Naive B cell (primary cell): ENCODE measurements at regions not wholly inside any gene's neighbourhood (a gene's known extent, or its start where the extent isn't known, plus 50 kb on each side); places are given as distances from the start of the nearest gene placed in this dataset.

Experiments
- ATAC-seq, 2 donors: fragments of 150-1000 bp; cut with Tn5 transposase; 2 replicates each; pipeline ENCODE4 v1.10.0; 2021; ENCODE audit warnings: low read depth in 2 of 2, mild to moderate bottlenecking in 2 of 2, moderate library complexity in 2 of 2
- DNase-seq: peaks from one replicate; pipeline ENCODE4 v3.0.0; 2022
- H3K27ac Mint-ChIP-seq, 6 donors: one replicate each; pipeline ENCODE4 v1.8.0; 2020 to 2022; ENCODE audit warnings: mild to moderate bottlenecking in 6 of 6, mixed read lengths in 6 of 6, moderate library complexity in 5 of 6, inconsistent platforms in 2 of 6
- H3K27me3 Mint-ChIP-seq, 3 donors: one replicate each; pipeline ENCODE4 v1.8.0; 2021 to 2022; ENCODE audit warnings: mixed read lengths in 3 of 3, mild to moderate bottlenecking in 1 of 3
- H3K36me3 Mint-ChIP-seq, 2 donors: one replicate each; pipeline ENCODE4 v1.8.0; 2020 to 2022; ENCODE audit warnings: mixed read lengths in 2 of 2, inconsistent platforms in 1 of 2, mild to moderate bottlenecking in 1 of 2
- H3K4me1 Mint-ChIP-seq, 3 donors: one replicate each; pipeline ENCODE4 v1.8.0; 2020 to 2022; ENCODE audit warnings: mixed read lengths in 3 of 3, inconsistent platforms in 1 of 3, mild to moderate bottlenecking in 1 of 3, moderate library complexity in 1 of 3
- H3K4me3 Mint-ChIP-seq, 8 donors: one replicate each; pipeline ENCODE4 v1.8.0; 2020 to 2022; ENCODE audit warnings: mild to moderate bottlenecking in 8 of 8, mixed read lengths in 8 of 8, moderate library complexity in 8 of 8, inconsistent platforms in 2 of 8
- H3K9me3 Mint-ChIP-seq, 7 donors: one replicate each; pipeline ENCODE4 v1.8.0; 2020 to 2022; ENCODE audit warnings: mixed read lengths in 7 of 7, mild to moderate bottlenecking in 5 of 7, inconsistent platforms in 2 of 7, moderate library complexity in 1 of 7

DNA sequence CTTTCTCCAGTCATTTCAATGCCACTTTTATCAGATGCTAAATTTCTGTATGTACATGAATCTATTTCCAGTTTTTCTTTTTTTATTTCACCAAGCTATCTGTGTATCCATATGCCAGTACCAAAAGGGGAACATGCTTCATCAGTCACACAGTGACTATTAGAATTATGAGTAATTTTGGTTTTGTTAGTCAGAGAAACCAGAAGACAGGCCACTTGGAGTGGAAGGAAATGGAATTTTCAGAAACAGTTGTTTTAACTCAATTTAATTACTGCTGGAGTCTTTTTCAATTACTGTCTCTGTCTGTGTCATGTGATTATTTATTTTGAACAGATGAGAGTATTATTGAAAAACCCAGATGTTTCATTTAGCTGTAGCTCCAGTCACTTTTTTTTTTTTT, 84.6 kb upstream of the ANO3 start:
- H3K27me3 Mint-ChIP-seq, result peaks cover 0 to 6% (median 4%) of the 10 kb centered on the region in 3 donors

DNA sequence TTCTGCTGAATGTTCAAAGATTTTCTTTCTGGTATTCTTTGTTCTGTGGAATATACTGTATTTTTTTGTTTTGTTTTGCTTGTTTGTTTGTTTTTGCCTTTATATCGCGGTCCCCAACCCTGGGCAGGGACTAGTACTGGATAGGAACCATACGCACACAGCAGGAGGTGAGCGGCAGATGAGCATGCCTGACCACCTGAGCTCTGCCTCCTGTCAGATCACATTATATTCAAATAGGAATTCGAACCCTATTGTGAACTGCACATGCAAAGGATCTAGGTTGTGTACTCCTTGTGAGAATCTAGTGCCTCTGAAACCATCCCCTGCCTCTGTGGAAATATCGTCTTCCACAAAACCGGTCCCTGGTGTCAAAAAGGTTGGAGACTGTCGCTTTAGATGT, 83.3 kb upstream of the ANO3 start:
- Mint-ChIP-seq H3K9me3 (peaks cover 0 to 4% (median 0%) of the 10 kb centered on the region in 7 donors), H3K4me1 (no peaks in the 10 kb centered on the region), H3K27ac (no peak overlapping the region), H3K27me3 (peaks cover 0 to 6% (median 1%) of the 10 kb centered on the region in 3 donors), H3K36me3 (no peaks in the 10 kb centered on the region), H3K4me3 (no peak overlapping the region)
- DNase-seq, result no peak
- ATAC-seq, result no peak

More for the DNA sequence above, 84.6 kb upstream of the ANO3 start:
- Mint-ChIP-seq H3K27ac (no peak overlapping the region), H3K4me3 (no peak overlapping the region), H3K36me3 (no peaks in the 10 kb centered on the region), H3K4me1 (no peaks in the 10 kb centered on the region), H3K9me3 (peaks cover 0 to 4% (median 0%) of the 10 kb centered on the region in 7 donors)
- ATAC-seq (no peak), DNase-seq (no peak)

GRCh38 chr11:26254378-26254777, 77.6 kb upstream of the ANO3 start:
- Mint-ChIP-seq H3K9me3 (no peaks in the 10 kb centered on the region), H3K27me3 (peaks cover 0 to 12% (median 4%) of the 10 kb centered on the region in 3 donors), H3K4me3 (no peak overlapping the region), H3K27ac (no peak overlapping the region), H3K36me3 (no peaks in the 10 kb centered on the region), H3K4me1 (no peaks in the 10 kb centered on the region)
- DNase-seq (no peak), ATAC-seq (no peak)

GRCh38 chr11:26263769-26264168, 68.2 kb upstream of the ANO3 start:
- ATAC-seq, result no peak
- H3K27ac Mint-ChIP-seq, result no peak overlapping the region
- no peak overlapping the region for H3K4me3 Mint-ChIP-seq

GRCh38 chr11:26264266-26264665, 67.7 kb upstream of the ANO3 start:
- H3K27me3 Mint-ChIP-seq, result peaks cover 0 to 6% (median 5%) of the 10 kb centered on the region in 3 donors

More at GRCh38 chr11:26263769-26264168, 68.2 kb upstream of the ANO3 start:
- no peaks in the 10 kb centered on the region for H3K4me1 Mint-ChIP-seq
- no peaks in the 10 kb centered on the region for H3K36me3 Mint-ChIP-seq
- H3K27me3 Mint-ChIP-seq, result peaks cover 0 to 6% (median 0%) of the 10 kb centered on the region in 3 donors
- H3K9me3 Mint-ChIP-seq, result no peaks in the 10 kb centered on the region
- no peak for DNase-seq

GRCh38 chr11:26268980-26269660, 62.8 kb upstream of the ANO3 start:
- H3K27ac Mint-ChIP-seq, result peak overlapping the region in 2 of 6 donors; percentile 23 to 70
- H3K36me3 Mint-ChIP-seq, result no peaks in the 10 kb centered on the region
- no peaks in the 10 kb centered on the region for H3K9me3 Mint-ChIP-seq
- no peaks in the 10 kb centered on the region for H3K4me1 Mint-ChIP-seq
- peaks cover 0 to 24% (median 16%) of the 10 kb centered on the region in 3 donors for H3K27me3 Mint-ChIP-seq
- ATAC-seq (no peak), DNase-seq (no peak)
- H3K4me3 Mint-ChIP-seq, result peak overlapping the region in 1 of 8 donors; percentile 10

More at GRCh38 chr11:26264266-26264665, 67.7 kb upstream of the ANO3 start:
- no peak for ATAC-seq
- Mint-ChIP-seq H3K9me3 (no peaks in the 10 kb centered on the region), H3K4me1 (no peaks in the 10 kb centered on the region), H3K4me3 (no peak overlapping the region), H3K36me3 (no peaks in the 10 kb centered on the region), H3K27ac (no peak overlapping the region)
- DNase-seq, result no peak

DNA sequence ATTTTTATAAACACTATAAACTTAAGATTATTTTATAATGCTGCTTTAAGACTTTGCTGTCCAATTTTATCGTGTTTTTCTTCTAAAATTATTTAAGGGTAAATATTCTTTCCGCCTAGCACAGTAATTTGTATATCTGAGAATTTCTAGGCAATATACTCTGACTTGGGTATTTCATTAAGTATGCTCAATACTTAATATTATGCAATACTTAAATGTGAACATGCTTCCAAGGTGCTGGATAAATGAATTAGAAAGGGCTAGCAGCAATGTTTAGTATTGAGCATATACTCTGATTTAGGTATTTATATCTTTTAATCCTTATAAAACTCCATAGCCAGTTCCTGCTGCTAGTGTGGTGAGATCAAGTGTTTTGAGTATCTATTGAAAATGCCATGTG, 60.3 kb upstream of the ANO3 start:
- DNase-seq (no peak), ATAC-seq (no peak)
- H3K9me3 Mint-ChIP-seq, result no peaks in the 10 kb centered on the region
- H3K27ac Mint-ChIP-seq, result no peak overlapping the region
- peaks cover 0 to 24% (median 10%) of the 10 kb centered on the region in 3 donors for H3K27me3 Mint-ChIP-seq
- peaks cover 0 to 2% (median under 1%) of the 10 kb centered on the region in 3 donors for H3K4me1 Mint-ChIP-seq
- no peaks in the 10 kb centered on the region for H3K36me3 Mint-ChIP-seq
- no peak overlapping the region for H3K4me3 Mint-ChIP-seq

DNA sequence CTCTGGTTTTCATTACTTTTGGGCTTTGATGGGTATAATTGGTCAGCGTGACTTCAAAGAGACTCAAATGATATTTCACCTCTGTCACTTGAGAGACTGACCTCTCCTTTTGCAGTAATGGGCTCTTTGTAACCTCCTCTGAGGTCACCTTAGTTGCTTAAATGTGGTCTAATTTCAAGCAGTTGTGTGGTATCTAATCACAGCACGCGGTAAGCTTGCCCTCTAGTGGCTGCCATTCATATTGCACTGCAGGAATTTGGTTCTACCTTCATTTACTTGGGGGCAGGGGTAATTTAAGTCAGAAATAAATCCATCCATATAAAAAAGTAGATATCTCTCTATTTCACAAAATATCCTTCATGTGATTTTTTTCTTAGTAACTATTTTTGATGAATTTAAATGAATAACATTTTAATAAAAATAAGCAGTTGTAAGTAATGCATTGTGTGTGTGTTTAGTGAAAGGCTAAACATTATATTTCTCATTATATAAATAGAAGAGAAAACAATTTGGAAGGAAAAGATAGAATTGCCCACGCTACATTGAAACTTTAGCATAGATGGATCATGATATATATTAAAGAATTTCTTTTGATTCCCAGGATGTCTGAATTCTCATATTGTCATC, 55.0 kb upstream of the ANO3 start:
- DNase-seq, result peak; percentile 36
- Mint-ChIP-seq H3K4me1 (peaks cover 0 to 5% (median 2%) of the 10 kb centered on the region in 3 donors), H3K27ac (no peak overlapping the region), H3K27me3 (peaks cover 4 to 24% (median 12%) of the 10 kb centered on the region in 3 donors), H3K36me3 (no peaks in the 10 kb centered on the region), H3K4me3 (no peak overlapping the region), H3K9me3 (no peaks in the 10 kb centered on the region)
- peak; percentile 54 to 72 for ATAC-seq

GRCh38 chr11:26278354-26278753, 53.6 kb upstream of the ANO3 start:
- H3K27ac Mint-ChIP-seq, result no peak overlapping the region

More at GRCh38 chr11:26278354-26278753, 53.6 kb upstream of the ANO3 start:
- Mint-ChIP-seq H3K36me3 (no peaks in the 10 kb centered on the region), H3K27me3 (peaks cover 4 to 23% (median 12%) of the 10 kb centered on the region in 3 donors), H3K4me3 (no peak overlapping the region), H3K4me1 (peaks cover 0 to 5% (median 2%) of the 10 kb centered on the region in 3 donors), H3K9me3 (no peaks in the 10 kb centered on the region)
- ATAC-seq, result no peak
- no peak for DNase-seq
